Endothelial cell of umbilical vein (primary cell): ENCODE measurements at regions not wholly inside any gene's neighbourhood (a gene's known extent, or its start where the extent isn't known, plus 50 kb on each side); places are given as distances from the start of the nearest gene placed in this dataset.

Source experiments
- BruUV-seq: library from RNA; stranded (reverse); fragments of 400-500 nt; replicated peaks from 2 replicates; lab custom pipeline; 2021; lab: Mats Ljungman, UMichigan
- CTCF ChIA-PET: fragments of 300-600, 350-600 bp; sonication (Branson Sonifier 250); formaldehyde crosslinking; loops from one replicate; lab custom pipeline; 2021; ENCODE audit warnings: antibody characterized with exemption, inconsistent platforms; lab: Charles Lee
- POLR2A ChIA-PET: fragments of 300-600, 350-600 bp; sonication (Branson Sonifier 250); formaldehyde crosslinking; loops from one replicate; lab custom pipeline; 2021; ENCODE audit warnings: antibody characterized with exemption, inconsistent platforms; lab: Charles Lee
- DNase-seq: peaks from one replicate; pipeline ENCODE4 v3.0.0-alpha.2; 2011; ENCODE audit warnings: low read depth, low spot score
- FAIRE-seq: peaks from 2 replicates; lab custom pipeline; 2011; peaks lifted over from hg19 to GRCh38; lab: Jason Lieb, UNC
- H2AFZ ChIP-seq: 2 replicates; pipeline ENCODE4 v1.6.0; 2012; ENCODE audit warnings: low read depth, low read length, control low read depth, inconsistent platforms
- H3K27ac ChIP-seq: 2 replicates; pipeline ENCODE4 v1.5.1; 2011; ENCODE audit warnings: low read depth, mild to moderate bottlenecking, control low read depth, low read length, moderate library complexity; ENCODE audit not compliant: insufficient read depth
- H3K27me3 ChIP-seq, 2 experiments: 2 replicates each; pipeline versions ENCODE4 v1.6.0 to v1.6.1; 2011; ENCODE audit warnings: low read length in 2 of 2, mixed read lengths in 1 of 2; ENCODE audit not compliant: control insufficient read depth in 2 of 2, insufficient read depth in 2 of 2
- H3K36me3 ChIP-seq, 2 experiments: 2 replicates in 1 of 2; 3 replicates in 1 of 2; pipeline ENCODE4 v1.5.1; 2011; ENCODE audit warnings: low read length in 2 of 2, mild to moderate bottlenecking in 1 of 2, moderate library complexity in 1 of 2; ENCODE audit not compliant: control insufficient read depth in 2 of 2, insufficient read depth in 2 of 2; ENCODE audit errors: extremely low read depth in 1 of 2
- H3K4me1 ChIP-seq: 3 replicates; pipeline ENCODE4 v1.5.1; 2011; ENCODE audit warnings: mild to moderate bottlenecking, low read length; ENCODE audit not compliant: control insufficient read depth, insufficient read depth; ENCODE audit errors: extremely low read depth
- H3K4me2 ChIP-seq: 2 replicates; pipeline ENCODE4 v1.6.1; 2011; ENCODE audit warnings: low read length, control low read depth, mixed read lengths; ENCODE audit not compliant: insufficient read depth
- H3K4me3 ChIP-seq, 3 experiments: fragments of 200-600 bp in 1 of 3; sonication (generic), shearing (Covaris generic) in 1 of 3; replicated peaks in 1 of 3; 2 replicates each; pipeline ENCODE4 v1.5.1; 2011 to 2016; ENCODE audit warnings: control low read depth in 3 of 3, low read length in 3 of 3, mild to moderate bottlenecking in 2 of 3, inconsistent platforms in 1 of 3, low read depth in 1 of 3, moderate library complexity in 1 of 3; ENCODE audit not compliant: insufficient read depth in 1 of 3
- H3K79me2 ChIP-seq: 2 replicates; pipeline ENCODE4 v1.6.0; 2012; ENCODE audit warnings: low read length, inconsistent platforms; ENCODE audit not compliant: control insufficient read depth, insufficient read depth
- H3K9ac ChIP-seq: replicated peaks from 2 replicates; pipeline ENCODE3; 2011; ENCODE audit warnings: low read length, control low read depth; ENCODE audit not compliant: insufficient read depth; ENCODE audit errors: extremely low read depth
- H3K9me1 ChIP-seq: replicated peaks from 3 replicates; pipeline ENCODE4 v1.6.0; 2011; ENCODE audit warnings: mild to moderate bottlenecking, low read length; ENCODE audit not compliant: control insufficient read depth, insufficient read depth; ENCODE audit errors: extremely low read depth
- H3K9me3 ChIP-seq: replicated peaks from 2 replicates; pipeline ENCODE4 v1.5.1; 2012; ENCODE audit warnings: low read length, inconsistent platforms; ENCODE audit not compliant: control insufficient read depth, insufficient read depth
- H4K20me1 ChIP-seq: replicated peaks from 2 replicates; pipeline ENCODE3; 2011; ENCODE audit warnings: mild to moderate bottlenecking, low read length; ENCODE audit not compliant: control insufficient read depth, insufficient read depth; ENCODE audit errors: extremely low read depth
- CTCF ChIP-seq, 2 donors: IDR thresholded peaks; 1 replicate in 1 of 2; 2 replicates in 1 of 2; pipeline ENCODE4 v1.5.1; 2011; ENCODE audit warnings: low read length in 2 of 2, mild to moderate bottlenecking in 2 of 2, moderate library complexity in 2 of 2, control low read depth in 1 of 2, inconsistent platforms in 1 of 2, low read depth in 1 of 2; ENCODE audit not compliant: insufficient read depth in 1 of 2; ENCODE audit errors: extremely low read depth in 1 of 2
- FOS ChIP-seq: IDR thresholded peaks from 2 replicates; pipeline ENCODE4 v1.6.1; 2011; ENCODE audit warnings: mild to moderate bottlenecking, low read length, moderate library complexity, borderline replicate concordance; ENCODE audit not compliant: insufficient read depth
- GATA2 ChIP-seq: IDR thresholded peaks from 2 replicates; pipeline ENCODE4 v1.7.0; 2011; ENCODE audit warnings: low read depth, mild to moderate bottlenecking, moderate library complexity, mixed read lengths, low read length; ENCODE audit not compliant: insufficient read length, insufficient read depth
- MAX ChIP-seq: IDR thresholded peaks from 2 replicates; pipeline ENCODE4 v1.6.1; 2011; ENCODE audit not compliant: insufficient read depth, insufficient read length
- MYC ChIP-seq: IDR thresholded peaks from one replicate; pipeline ENCODE4 v1.6.1; 2011; ENCODE audit warnings: mild to moderate bottlenecking, low read depth, low read length
- POLR2A ChIP-seq: IDR thresholded peaks from 2 replicates; pipeline ENCODE4 v1.6.1; 2012; ENCODE audit warnings: low read depth, mild to moderate bottlenecking, control low read depth, low read length
- POLR2AphosphoS5 ChIP-seq: IDR thresholded peaks from 2 replicates; pipeline ENCODE4 v1.6.1; 2012; ENCODE audit warnings: low read depth, mild to moderate bottlenecking, control low read depth, low read length, moderate library complexity; ENCODE audit not compliant: insufficient read depth
- dilution Hi-C: fragments of 300-500 bp; cut with MboI; formaldehyde crosslinking; loops from one replicate; pipeline ENCODE4 v1.15.0; 2019; ENCODE audit warnings: low sequenced_read_pairs; ENCODE audit not compliant: extremely low pct_ligation_motif_present
- intact Hi-C: fragments of 100-400 bp; cut with micrococcal nuclease; formaldehyde crosslinking; loops from one replicate; pipeline ENCODE4 v1.10.0; 2022

DNA sequence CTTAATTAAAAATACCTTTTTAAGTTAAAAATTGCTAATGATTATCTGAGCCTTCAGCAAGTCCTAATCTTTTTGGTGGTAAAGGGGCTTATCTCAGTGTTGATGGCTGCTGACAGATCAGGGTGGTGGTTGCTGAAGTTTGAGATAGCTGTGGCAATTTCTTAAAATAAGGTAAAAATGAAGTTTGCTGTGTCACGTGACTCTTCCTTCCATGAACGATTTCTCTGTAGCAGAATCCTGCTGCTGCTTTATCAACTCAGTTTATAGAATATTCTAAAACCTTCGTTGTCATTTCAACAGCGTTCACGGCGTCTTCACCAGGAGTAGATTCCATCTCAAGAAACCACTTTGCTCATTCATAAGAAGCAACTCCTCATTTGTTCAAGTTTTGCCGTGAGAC, 110.1 kb downstream of the SUCNR1 start:
- Histone ChIP-seq H3K4me1 (no peaks in the 10 kb centered on the region), H3K4me2 (no peak overlapping the region), H3K9me1 (no peaks in the 10 kb centered on the region), H3K27me3 (no peaks in the 10 kb centered on the region), H3K4me3 (no peak overlapping the region), H3K36me3 (no peaks in the 10 kb centered on the region), H3K79me2 (no peaks in the 10 kb centered on the region), H3K27ac (no peak overlapping the region), H3K9ac (no peak overlapping the region), H2AFZ (no peak overlapping the region), H4K20me1 (no peaks in the 10 kb centered on the region), H3K9me3 (no peaks in the 10 kb centered on the region)
- CTCF ChIA-PET = no interaction called here
- DNase-seq (no peak), FAIRE-seq (no peak)
- POLR2A ChIA-PET = no interaction called here
- BruUV-seq = no TSS peak
- intact Hi-C loops = no loop called here
- dilution Hi-C loops = no loop called here
- TF ChIP-seq FOS (no peak), MAX (no peak), GATA2 (no peak), CTCF (IDR thresholded peaks at IDR 0.05; ENCODE audit: extremely low read depth in 1 of 2, insufficient read depth in 1 of 2, low read depth in 1 of 2, low read length in 2 of 2) (no peak), POLR2A (no peak), MYC (no peak), POLR2AphosphoS5 (no peak)
